MG63 (cell line): ENCODE measurements at regions not wholly inside any gene's neighbourhood (a gene's known extent, or its start where the extent isn't known, plus 50 kb on each side); places are given as distances from the start of the nearest gene placed in this dataset.

ENCODE experiments used
- DNase-seq: peaks from one replicate; pipeline ENCODE4 v3.0.0-alpha.2; 2020
- H3K27me3 ChIP-seq: fragments of 250-450 bp; sonication (Bioruptor Pico); 2 replicates; pipeline ENCODE4 v1.5.1; 2020; ENCODE audit warnings: mild to moderate bottlenecking, moderate library complexity
- H3K36me3 ChIP-seq: fragments of 250-450 bp; sonication (Bioruptor Pico); 2 replicates; pipeline ENCODE4 v1.5.1; 2020; ENCODE audit warnings: mild to moderate bottlenecking, moderate library complexity
- H3K4me3 ChIP-seq: fragments of 250-450 bp; sonication (Bioruptor Pico); 2 replicates; pipeline ENCODE4 v1.5.1; 2020; ENCODE audit warnings: mild to moderate bottlenecking, moderate library complexity
- H3K9me3 ChIP-seq: fragments of 250-450 bp; sonication (Bioruptor Pico); 2 replicates; pipeline ENCODE4 v1.5.1; 2020; ENCODE audit warnings: mild to moderate bottlenecking, moderate library complexity

GRCh38 chr16:63719926-63720325, 1401.9 kb downstream of the CDH11 start:
- H3K9me3 ChIP-seq: no peaks in the 10 kb centered on the region
- no peak overlapping the region for H3K4me3 ChIP-seq
- DNase-seq: no peak
- no peaks in the 10 kb centered on the region for H3K27me3 ChIP-seq
- H3K36me3 ChIP-seq: no peaks in the 10 kb centered on the region

GRCh38 chr16:63717806-63718205, 1404.1 kb downstream of the CDH11 start:
- H3K4me3 ChIP-seq: no peak overlapping the region
- no peaks in the 10 kb centered on the region for H3K9me3 ChIP-seq
- no peaks in the 10 kb centered on the region for H3K36me3 ChIP-seq
- no peaks in the 10 kb centered on the region for H3K27me3 ChIP-seq
- no peak for DNase-seq

- Histone ChIP-seq H3K9me3 (no peaks in the 10 kb centered on the region), H3K4me3 (no peak overlapping the region), H3K36me3 (no peaks in the 10 kb centered on the region), H3K27me3 (no peaks in the 10 kb centered on the region)
- no peak for DNase-seq
Observed at GRCh38 chr16:63714876-63715275, 1407.0 kb downstream of the CDH11 start.

- Histone ChIP-seq H3K9me3 (no peaks in the 10 kb centered on the region), H3K4me3 (no peak overlapping the region), H3K27me3 (no peaks in the 10 kb centered on the region), H3K36me3 (no peaks in the 10 kb centered on the region)
- no peak for DNase-seq
Observed at GRCh38 chr16:63712725-63713124, 1409.1 kb downstream of the CDH11 start.

GRCh38 chr16:63703612-63704011, 1418.3 kb downstream of the CDH11 start:
- DNase-seq: no peak

DNA sequence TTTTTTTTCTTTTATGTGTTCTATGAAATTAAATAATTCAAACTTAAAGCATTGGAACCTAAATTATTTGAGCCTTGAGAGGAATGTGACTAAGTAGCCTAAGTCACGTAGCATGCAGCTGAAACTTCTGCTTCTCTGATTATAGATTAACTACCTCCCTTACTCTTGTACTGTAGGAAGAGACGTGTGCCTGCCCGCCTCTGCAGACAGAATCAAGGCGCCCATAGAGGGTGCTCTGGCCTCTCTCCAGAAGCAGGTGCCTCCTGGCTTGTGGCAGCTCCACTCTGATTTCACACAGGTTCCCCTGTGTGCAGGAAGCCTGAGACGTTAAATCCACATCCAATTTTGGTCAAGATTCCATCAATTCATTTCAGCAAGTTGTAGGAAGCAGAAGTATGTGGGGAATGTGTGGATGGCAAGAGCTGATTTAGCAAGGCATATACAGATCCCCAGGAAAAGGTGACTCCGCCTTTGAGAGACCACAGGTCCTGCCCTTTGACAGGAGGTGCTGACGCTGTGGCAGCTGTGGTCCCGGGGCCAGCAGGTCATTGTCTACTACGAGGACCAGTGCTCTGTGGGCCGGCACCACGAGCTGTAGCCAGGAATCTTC, 1418.8 kb downstream of the CDH11 start:
- Histone ChIP-seq H3K9me3 (no peaks in the 10 kb centered on the region), H3K36me3 (no peaks in the 10 kb centered on the region), H3K4me3 (no peak overlapping the region), H3K27me3 (no peaks in the 10 kb centered on the region)
- no peak for DNase-seq

More at GRCh38 chr16:63703612-63704011, 1418.3 kb downstream of the CDH11 start:
- no peaks in the 10 kb centered on the region for H3K27me3 ChIP-seq
- H3K9me3 ChIP-seq: no peaks in the 10 kb centered on the region
- H3K4me3 ChIP-seq: no peak overlapping the region
- H3K36me3 ChIP-seq: no peaks in the 10 kb centered on the region

DNA sequence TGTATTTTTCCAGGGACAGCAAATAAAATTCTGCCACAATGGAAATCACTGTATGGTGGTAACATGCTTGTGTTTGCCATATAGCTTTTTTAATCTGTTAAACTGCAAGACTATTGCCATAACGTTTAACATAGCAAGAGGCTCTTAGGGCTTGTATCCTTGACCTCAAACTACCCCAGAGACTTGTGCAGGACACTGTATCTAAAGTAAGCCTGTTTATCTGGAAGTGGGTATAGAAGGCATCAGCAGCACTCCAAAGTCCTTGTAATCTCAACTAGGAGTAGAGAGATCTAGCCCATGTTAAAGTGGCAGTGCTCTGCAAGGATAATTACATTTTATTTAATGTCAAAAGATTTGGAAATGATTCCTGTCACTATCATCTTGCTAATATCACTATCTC, 1424.1 kb downstream of the CDH11 start:
- H3K4me3 ChIP-seq: no peak overlapping the region
- H3K9me3 ChIP-seq: no peaks in the 10 kb centered on the region
- no peak for DNase-seq
- H3K36me3 ChIP-seq: no peaks in the 10 kb centered on the region
- H3K27me3 ChIP-seq: no peaks in the 10 kb centered on the region

DNA sequence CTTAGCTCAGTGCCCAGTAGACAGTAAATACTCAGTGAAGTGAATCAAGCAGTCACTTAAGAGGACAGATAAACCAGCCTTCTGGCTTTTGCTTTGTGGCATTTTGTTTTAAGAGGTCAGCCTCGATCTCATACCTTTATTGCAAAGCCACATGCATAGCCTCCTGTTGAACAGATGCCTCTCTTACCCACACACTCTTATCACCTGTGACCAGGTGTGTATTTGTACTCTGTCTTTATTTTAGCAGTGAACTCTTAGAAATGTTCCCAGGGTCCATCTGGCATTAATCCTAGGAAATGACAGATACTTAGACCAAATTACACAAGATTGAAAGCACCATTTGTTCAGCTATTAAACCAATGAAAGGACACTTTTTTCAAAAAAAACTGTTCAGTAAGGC, 1426.5 kb downstream of the CDH11 start:
- Histone ChIP-seq H3K36me3 (no peaks in the 10 kb centered on the region), H3K4me3 (no peak overlapping the region), H3K9me3 (no peaks in the 10 kb centered on the region), H3K27me3 (no peaks in the 10 kb centered on the region)
- no peak for DNase-seq

DNA sequence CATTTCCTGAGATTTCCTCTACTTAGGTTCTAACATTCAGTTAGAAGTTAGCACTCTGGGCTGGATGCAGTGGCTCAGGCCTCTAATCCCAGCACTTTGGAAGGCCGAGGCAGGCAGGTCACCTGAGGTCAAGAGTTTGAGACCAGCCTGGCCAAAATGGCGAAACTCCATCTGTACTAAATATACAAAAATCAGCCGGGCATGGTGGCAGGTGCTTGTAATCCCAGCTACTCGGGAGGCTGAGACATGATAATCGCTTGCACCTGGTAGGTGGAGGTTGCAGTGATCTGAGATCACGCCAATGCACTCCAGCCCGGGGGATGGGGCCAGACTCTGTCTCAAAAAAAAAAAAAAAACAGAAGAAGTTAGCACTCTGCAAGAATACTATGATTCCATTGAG, 1430.9 kb downstream of the CDH11 start:
- Histone ChIP-seq H3K36me3 (no peaks in the 10 kb centered on the region), H3K4me3 (no peak overlapping the region), H3K27me3 (no peaks in the 10 kb centered on the region), H3K9me3 (no peaks in the 10 kb centered on the region)
- no peak for DNase-seq

DNA sequence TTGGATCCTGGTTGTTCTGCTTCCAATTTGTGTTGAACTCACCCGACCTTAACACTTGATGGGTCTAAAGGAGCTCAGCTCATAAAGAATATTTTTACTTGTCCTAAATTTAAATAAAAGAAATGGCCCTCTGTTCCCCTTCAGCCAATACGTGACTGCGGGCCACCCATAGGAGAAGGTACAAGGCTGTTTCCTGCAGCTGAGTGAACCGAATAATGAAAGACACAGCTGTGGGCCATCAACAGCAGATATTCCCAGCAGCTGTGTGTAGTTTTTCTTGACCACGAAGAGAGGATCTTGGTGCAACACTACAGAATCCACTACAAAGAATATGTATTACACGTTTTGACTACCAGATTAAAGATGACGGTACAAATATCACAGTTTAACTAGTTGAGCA, 1431.6 kb downstream of the CDH11 start:
- H3K9me3 ChIP-seq: no peaks in the 10 kb centered on the region
- no peaks in the 10 kb centered on the region for H3K27me3 ChIP-seq
- no peak for DNase-seq
- no peaks in the 10 kb centered on the region for H3K36me3 ChIP-seq
- no peak overlapping the region for H3K4me3 ChIP-seq

DNA sequence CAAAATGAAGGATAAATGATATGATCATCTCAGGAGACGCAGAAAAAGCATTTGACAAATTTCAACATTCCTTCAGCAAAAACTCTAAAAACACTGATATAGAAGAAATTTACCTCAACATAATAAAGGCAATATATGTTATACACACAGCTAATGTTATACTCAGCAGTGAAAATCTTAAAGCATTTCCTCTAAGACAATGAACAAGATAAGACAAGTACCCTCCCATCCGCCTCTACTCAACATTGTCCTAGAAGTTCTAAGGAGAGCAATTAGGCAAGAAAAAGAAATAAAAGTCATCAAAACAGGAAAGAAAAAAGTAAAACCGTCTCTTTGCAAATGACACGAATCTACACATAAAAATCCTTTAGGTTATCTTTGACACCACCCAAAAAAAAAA, 1432.8 kb downstream of the CDH11 start:
- H3K27me3 ChIP-seq: no peaks in the 10 kb centered on the region
- no peak for DNase-seq
- no peaks in the 10 kb centered on the region for H3K9me3 ChIP-seq
- H3K36me3 ChIP-seq: no peaks in the 10 kb centered on the region
- no peak overlapping the region for H3K4me3 ChIP-seq

- DNase-seq: no peak
- Histone ChIP-seq H3K4me3 (no peak overlapping the region), H3K36me3 (no peaks in the 10 kb centered on the region), H3K9me3 (no peaks in the 10 kb centered on the region), H3K27me3 (no peaks in the 10 kb centered on the region)
Observed at GRCh38 chr16:63684149-63685101, 1437.4 kb downstream of the CDH11 start.

DNA sequence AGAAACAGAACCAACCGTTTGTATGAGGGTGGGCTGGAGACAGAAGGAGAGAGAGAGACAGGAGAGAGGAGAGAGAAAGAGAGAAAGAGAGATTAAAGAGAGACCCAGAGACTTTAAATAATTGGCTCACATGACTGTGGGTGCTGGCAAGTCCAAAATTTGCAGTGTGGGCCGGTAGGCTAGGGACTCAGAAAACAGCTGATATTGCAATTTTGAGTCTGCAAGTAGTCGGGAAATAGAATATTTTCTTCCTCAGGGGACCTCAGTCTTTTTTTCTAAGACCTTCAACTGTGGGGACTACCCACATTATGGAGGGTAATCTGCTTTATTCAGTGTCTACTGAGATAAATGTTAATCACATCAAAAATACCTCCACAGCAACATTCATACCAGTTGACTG, 1439.0 kb downstream of the CDH11 start:
- Histone ChIP-seq H3K27me3 (no peaks in the 10 kb centered on the region), H3K9me3 (no peaks in the 10 kb centered on the region), H3K4me3 (no peak overlapping the region), H3K36me3 (no peaks in the 10 kb centered on the region)
- DNase-seq: no peak

DNA sequence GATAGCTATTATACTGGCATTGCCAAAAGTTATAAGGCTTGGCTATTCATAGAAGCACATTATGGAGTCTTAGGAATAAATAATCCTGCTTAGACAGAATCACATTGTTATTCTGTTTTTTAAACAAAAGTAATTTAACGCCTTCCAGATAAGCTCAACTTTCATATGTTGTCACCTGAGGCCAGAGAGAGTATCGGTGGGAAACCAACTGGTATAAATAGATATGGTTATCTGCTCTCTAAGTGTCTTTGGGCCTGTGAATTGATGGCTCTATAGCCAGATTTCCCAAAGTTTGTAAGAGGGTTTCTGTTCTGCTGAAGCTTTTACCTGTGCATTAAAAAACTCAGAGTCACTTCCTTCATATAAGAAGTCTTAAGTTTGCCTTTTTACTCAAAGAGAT, 1449.4 kb downstream of the CDH11 start:
- Histone ChIP-seq H3K9me3 (no peaks in the 10 kb centered on the region), H3K27me3 (no peaks in the 10 kb centered on the region), H3K4me3 (no peak overlapping the region), H3K36me3 (no peaks in the 10 kb centered on the region)
- no peak for DNase-seq

GRCh38 chr16:63663155-63663554, 1458.7 kb downstream of the CDH11 start:
- no peaks in the 10 kb centered on the region for H3K9me3 ChIP-seq
- H3K27me3 ChIP-seq: no peaks in the 10 kb centered on the region

DNA sequence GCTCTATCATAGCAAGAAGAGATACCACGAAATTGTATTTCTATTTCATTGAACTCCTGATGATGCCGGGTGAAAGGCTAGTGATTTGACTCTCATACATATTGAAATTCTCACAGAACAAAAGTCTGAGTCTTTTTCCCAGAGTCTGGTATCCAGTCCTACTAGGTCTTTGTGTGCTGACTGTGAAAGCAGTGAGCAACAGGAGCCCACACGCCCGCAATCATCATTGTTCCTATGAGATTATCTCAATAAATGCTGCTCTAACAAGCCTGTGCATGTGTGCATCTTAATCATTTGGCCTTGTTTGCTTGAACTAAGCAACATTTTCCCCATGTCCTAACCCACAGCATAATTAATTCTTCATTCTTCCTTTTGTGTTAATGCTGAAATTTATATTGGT, 1466.0 kb downstream of the CDH11 start:
- Histone ChIP-seq H3K36me3 (no peaks in the 10 kb centered on the region), H3K4me3 (no peak overlapping the region), H3K27me3 (no peaks in the 10 kb centered on the region), H3K9me3 (no peaks in the 10 kb centered on the region)
- DNase-seq: no peak

More at GRCh38 chr16:63663155-63663554, 1458.7 kb downstream of the CDH11 start:
- Histone ChIP-seq H3K4me3 (no peak overlapping the region), H3K36me3 (no peaks in the 10 kb centered on the region)
- no peak for DNase-seq

- H3K36me3 ChIP-seq: no peaks in the 10 kb centered on the region
- DNase-seq: no peak
- H3K27me3 ChIP-seq: no peaks in the 10 kb centered on the region
- H3K9me3 ChIP-seq: no peaks in the 10 kb centered on the region
- H3K4me3 ChIP-seq: no peak overlapping the region
Observed at GRCh38 chr16:63653044-63653839, 1468.6 kb downstream of the CDH11 start.
